C4-2B (cell line): ENCODE measurements at regions not wholly inside any gene's neighbourhood (a gene's known extent, or its start where the extent isn't known, plus 50 kb on each side); places are given as distances from the start of the nearest gene placed in this dataset.

Experiments
- H3K27ac ChIP-seq: fragments of 450-650 bp; 2 replicates; pipeline ENCODE4 v1.5.1; 2017
- CTCF ChIP-seq: fragments of 450-650 bp; conservative IDR thresholded peaks from 2 replicates; pipeline ENCODE4 v1.5.1; 2017; ENCODE audit warnings: mild to moderate bottlenecking
- ZFX ChIP-seq: fragments of 450-650 bp; IDR thresholded peaks from 2 replicates; pipeline ENCODE4 v1.6.1; 2017

DNA sequence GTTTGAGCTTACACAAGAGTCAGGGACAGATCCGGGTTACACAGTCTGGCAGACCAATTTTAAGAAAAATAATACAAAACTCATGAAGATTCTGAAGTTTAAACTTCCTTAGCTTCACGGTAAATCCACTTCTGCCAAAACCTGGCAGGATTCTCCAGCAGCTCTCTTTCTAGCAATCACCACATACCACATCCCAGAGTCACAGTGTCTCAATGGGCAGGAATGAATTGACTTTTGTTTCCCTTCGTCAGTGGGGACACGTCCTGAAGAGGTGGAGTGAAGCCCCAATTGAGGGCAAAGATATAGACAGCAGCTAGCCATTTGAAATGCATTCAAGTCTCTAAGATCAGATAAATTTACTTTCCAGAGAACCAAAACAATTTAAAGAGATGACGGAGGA lies 117.1 kb upstream of the ARHGAP5 start:
- TF ChIP-seq CTCF (no peak), ZFX (no peak)
- no peak overlapping the region for H3K27ac ChIP-seq

DNA sequence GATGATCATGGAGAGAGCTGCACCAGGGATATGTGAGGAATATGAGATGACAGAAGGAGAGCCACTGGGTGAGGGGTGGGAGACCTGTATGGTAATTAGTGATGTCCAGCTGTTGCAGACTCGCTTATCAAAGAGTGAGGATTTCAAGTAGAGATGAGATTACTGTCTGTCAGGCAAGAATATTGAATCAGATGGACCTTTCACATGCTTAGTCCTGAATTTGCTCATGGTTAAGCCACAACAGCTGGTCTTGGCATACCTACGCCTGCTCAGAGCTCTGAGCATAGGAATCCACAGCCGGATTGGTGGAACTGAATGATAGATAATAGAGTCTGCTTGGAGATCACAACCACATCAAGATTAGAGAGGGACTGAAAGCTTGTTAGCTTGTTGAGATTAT lies 115.2 kb upstream of the ARHGAP5 start:
- no peak overlapping the region for H3K27ac ChIP-seq
- TF ChIP-seq CTCF (no peak), ZFX (no peak)

DNA sequence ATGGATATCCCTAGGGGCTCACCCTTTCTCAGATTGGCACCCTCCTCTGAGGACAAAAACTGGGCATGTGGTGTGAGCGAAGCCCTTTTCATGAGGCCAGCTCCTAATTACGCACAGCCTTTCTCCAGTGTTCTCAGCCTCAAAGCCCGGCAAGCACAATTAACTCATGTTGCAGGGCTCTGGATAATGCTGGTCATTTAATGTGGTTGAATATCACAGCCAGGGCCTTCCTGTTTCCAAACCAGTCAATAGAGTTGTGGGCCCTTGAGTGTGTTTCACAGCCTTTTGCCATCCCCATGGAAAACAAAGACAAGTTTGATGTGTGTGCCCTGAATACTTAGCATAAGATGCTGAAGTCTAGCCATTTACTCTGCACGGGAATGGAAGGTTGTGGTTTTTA lies 114.2 kb upstream of the ARHGAP5 start:
- TF ChIP-seq CTCF (no peak), ZFX (no peak)
- H3K27ac ChIP-seq = no peak overlapping the region

- TF ChIP-seq ZFX (no peak), CTCF (no peak)
- H3K27ac ChIP-seq = no peak overlapping the region
These were observed 113.5 kb upstream of the ARHGAP5 start for GRCh38 chr14:31963587-31963986.

GRCh38 chr14:31964490-31964889 lies 112.6 kb upstream of the ARHGAP5 start:
- no peak overlapping the region for H3K27ac ChIP-seq
- TF ChIP-seq CTCF = no peak
- no peak for TF ChIP-seq ZFX

DNA sequence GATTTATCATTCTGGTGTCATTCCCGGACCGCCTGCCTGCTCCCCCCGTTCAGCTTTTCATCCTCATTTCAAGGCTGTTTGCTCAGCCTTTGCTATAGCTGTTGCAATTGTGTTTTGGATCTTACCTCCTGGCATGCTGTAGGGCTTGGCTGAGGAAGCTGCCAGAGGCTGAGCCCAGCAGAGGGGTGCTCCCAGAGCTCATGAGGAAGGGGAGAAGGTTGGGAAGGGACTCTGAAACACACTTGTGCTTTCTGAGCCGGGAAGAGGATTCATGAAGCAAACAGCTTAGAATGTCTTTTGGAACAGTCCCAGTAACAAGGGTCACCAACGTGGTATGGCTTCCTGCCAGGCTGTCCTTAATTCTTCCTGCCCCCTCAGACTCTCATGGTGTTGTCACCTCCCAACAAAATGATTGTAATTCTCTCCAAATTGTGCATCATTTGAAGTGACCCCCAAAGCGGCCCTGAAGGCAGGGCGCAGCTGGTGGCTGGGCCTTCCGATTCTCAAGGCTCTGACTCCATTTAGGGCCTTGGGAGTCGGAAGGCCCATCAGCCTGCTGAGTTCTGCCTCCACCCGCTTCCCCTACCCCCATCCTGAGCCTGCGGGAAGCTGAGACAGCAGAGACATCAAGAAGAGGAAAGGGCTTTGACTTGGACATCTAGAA lies 111.9 kb upstream of the ARHGAP5 start:
- TF ChIP-seq ZFX (no peak), CTCF (no peak)
- H3K27ac ChIP-seq = no peak overlapping the region

DNA sequence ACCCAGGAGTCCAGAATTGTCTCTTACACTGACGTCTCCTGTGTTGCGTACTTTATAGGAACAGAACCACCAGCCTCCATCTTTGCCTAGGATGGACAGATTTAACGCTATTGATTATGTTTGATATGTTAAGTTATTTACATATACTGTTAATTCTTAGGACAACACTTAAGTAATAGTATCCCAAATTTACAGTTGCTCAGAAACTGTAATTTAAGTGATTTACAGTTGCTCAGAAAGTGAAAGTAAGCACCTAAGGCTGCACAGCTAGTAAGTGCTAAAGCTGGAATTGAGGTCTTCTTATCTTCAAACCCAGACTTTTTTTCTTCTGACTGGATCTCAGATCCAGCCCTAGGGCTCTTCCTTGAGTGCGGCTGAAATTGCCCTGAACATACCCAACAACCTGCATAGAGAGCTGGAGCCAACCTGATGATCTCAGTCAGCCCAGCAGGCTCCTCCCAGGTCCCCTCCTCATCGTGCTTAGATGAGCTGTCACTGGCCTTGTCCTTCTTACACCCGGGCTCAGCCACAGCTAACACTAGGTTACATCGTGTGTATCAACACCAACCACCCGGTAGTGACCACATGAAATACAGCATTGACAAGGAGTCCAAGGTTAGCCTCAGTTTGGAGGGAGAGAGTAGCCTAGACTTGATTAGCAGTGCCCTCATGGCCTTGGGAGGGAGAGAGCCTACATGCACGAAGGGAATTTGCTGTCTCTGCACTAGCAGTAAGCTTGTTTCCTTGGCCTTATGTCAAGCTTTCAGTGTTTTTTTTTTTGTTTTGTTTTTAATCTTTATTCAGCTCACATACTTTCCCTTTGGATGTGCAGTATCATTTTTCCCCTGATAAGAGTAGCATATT lies 111.1 kb upstream of the ARHGAP5 start:
- no peak overlapping the region for H3K27ac ChIP-seq
- no peak for TF ChIP-seq CTCF
- TF ChIP-seq ZFX = no peak
